NT2/D1 (cell line): ENCODE measurements at regions not wholly inside any gene's neighbourhood (a gene's known extent, or its start where the extent isn't known, plus 50 kb on each side); places are given as distances from the start of the nearest gene placed in this dataset.
A peak's percentile ranks its signal among the peaks of the same experiment; 100 is the strongest.
"Not testable (repeated sequence)": the region's sequence is repeated elsewhere in the genome, so short reads cannot be mapped to it uniquely, and the experiment has no call there.

Experiments used
- DNase-seq: peaks from one replicate; pipeline ENCODE4 v3.0.0-alpha.2; 2011; ENCODE audit warnings: low read depth, low spot score
- H3K27me3 ChIP-seq: 2 replicates; pipeline ENCODE4 v1.6.0; 2011; ENCODE audit warnings: mild to moderate bottlenecking; ENCODE audit not compliant: insufficient read length, insufficient read depth
- H3K36me3 ChIP-seq: 2 replicates; pipeline ENCODE4 v1.6.1; 2011; ENCODE audit warnings: mild to moderate bottlenecking, low read length, mixed read lengths; ENCODE audit not compliant: insufficient read depth, insufficient read length
- H3K4me1 ChIP-seq: 2 replicates; pipeline ENCODE4 v1.5.1; 2011; ENCODE audit not compliant: insufficient read depth, insufficient read length
- H3K4me3 ChIP-seq: 2 replicates; pipeline ENCODE4 v1.5.1; 2011; ENCODE audit warnings: low read depth; ENCODE audit not compliant: insufficient read length
- H3K9ac ChIP-seq: 2 replicates; pipeline ENCODE4 v1.6.0; 2011; ENCODE audit warnings: low read depth; ENCODE audit not compliant: insufficient read length
- H3K9me3 ChIP-seq: 2 replicates; pipeline ENCODE4 v1.5.1; 2011; ENCODE audit warnings: mild to moderate bottlenecking, low read length; ENCODE audit not compliant: insufficient read depth
- SUZ12 ChIP-seq: IDR thresholded peaks from 2 replicates; pipeline ENCODE4 v1.6.1; 2011; ENCODE audit not compliant: insufficient read length, insufficient read depth; ENCODE audit errors: extremely low read depth
- YY1 ChIP-seq: IDR thresholded peaks from 2 replicates; pipeline ENCODE4 v1.6.1; 2011; ENCODE audit not compliant: insufficient read length, insufficient read depth
- ZNF274 ChIP-seq: IDR thresholded peaks from 2 replicates; pipeline ENCODE4 v1.6.1; 2011; ENCODE audit warnings: mild to moderate bottlenecking, low read depth, low read length

DNA sequence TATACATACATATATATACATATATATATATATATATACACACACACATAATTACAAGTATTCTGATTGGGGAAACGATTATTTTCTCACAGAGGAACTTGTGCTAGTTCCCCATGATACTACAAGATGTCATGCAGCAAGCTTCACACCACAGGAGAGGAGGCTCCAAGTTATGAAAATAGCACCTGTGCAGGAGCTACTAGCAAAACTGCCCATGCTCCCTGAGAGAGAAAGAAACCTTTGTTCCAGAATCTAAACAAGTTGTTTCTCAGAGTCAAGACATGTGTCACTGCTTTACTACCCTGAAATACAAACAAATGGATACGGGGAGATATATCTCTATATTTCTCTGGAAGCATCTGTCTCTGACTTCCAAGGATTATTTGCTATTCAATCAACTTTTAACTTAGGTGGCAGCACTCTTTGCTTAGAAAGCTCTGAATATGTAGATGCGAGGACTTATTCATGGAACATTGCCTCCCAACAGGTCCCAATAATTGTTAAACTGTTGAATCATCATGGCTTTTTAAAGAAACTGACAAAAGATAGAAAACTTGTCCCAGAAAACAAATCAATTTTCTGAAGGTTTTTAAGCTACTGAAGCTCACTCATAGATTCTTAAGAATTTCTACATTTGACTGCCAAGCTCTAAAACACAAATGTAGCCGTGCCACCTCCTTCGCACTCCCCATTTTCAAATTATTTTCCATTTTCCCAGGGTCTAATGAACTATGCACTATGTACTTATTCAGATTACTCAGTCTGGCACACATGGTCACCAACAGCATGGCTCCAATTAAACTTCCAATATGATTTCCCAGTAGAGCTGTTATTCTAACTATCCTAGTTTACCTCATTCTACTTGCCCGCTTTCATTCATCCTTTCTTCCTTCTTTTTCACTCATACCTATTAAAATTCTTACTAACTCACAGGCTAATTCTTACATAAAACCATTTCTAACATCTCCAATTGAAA lies 929.1 kb downstream of the LTN1 start:
- no peak for TF ChIP-seq YY1
- no peak for TF ChIP-seq ZNF274
- TF ChIP-seq SUZ12, result no peak
- H3K9me3 ChIP-seq, result no peaks in the 10 kb centered on the region; the same call in 1 of the 2 replicates
- H3K36me3 ChIP-seq, result no peaks in the 10 kb centered on the region
- no peak overlapping the region for H3K9ac ChIP-seq
- H3K4me3 ChIP-seq, result no peak overlapping the region
- H3K4me1 ChIP-seq, result no peaks in the 10 kb centered on the region
- no peaks in the 10 kb centered on the region for H3K27me3 ChIP-seq
- DNase-seq, result no peak

DNA sequence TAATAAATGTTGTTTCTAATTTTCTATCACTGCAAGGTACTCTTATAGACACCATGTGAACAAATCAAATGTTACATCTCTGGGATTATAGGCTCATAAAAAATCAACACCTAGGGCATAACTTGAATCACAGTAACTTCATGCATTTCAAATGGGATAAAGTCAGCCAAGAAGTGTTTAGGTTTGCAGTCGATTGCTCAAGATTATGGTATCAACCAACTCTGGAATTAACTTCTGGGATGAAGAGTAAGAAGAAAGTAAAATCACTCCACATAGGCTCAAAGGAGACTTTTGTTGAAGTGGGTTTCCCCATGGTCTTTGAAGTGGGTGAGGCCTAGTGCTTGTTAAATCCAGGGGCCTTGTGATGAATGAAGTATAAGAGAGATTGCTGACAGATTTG lies 939.7 kb downstream of the LTN1 start:
- H3K9me3 ChIP-seq, H3K27me3 ChIP-seq, DNase-seq, H3K4me3 ChIP-seq, H3K36me3 ChIP-seq, H3K9ac ChIP-seq, H3K4me1 ChIP-seq: not testable (repeated sequence)

DNA sequence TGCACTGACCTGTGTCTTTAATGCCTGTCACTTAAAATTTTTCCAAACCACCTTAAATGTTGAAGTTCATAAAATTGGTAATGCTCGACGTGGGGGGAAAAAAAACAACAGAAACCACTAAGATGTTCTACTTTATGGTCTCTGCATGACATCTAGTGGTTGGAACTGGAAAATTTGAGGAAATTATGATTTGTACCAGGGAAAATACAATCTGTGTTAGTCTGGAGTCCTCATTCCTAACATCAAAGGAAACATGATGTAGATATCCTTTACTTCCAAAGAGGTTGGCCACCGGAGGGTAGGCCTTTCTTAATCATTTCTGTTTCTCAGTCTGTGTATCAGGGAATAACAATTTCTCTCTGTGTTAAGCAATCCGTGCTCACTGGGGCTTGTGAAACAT lies 941.0 kb downstream of the LTN1 start:
- H3K9me3 ChIP-seq, H3K36me3 ChIP-seq, H3K27me3 ChIP-seq, H3K4me3 ChIP-seq, H3K4me1 ChIP-seq, H3K9ac ChIP-seq: not testable (repeated sequence)
- DNase-seq, result peak; percentile 9

DNA sequence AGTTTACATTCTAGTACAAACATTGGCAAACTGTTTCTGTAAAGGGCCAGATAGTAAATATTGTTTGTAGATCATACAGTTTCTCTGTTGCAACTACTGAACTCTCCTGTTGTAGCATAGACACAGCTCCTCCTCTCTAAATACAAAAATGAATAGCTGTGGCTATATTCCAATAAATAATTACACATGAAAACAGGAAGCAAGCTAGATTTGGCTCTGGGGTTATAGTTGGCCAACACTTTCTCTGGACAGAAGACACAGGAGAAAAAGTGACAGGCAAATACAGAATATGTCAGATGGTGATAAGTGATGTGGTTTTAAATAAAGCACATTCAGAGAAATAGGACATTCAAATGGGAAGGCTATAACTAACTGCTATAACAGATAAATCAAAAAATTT lies 957.0 kb downstream of the LTN1 start:
- H3K36me3 ChIP-seq, H3K4me1 ChIP-seq, DNase-seq, H3K4me3 ChIP-seq, H3K9ac ChIP-seq, H3K27me3 ChIP-seq, H3K9me3 ChIP-seq: not testable (repeated sequence)

DNA sequence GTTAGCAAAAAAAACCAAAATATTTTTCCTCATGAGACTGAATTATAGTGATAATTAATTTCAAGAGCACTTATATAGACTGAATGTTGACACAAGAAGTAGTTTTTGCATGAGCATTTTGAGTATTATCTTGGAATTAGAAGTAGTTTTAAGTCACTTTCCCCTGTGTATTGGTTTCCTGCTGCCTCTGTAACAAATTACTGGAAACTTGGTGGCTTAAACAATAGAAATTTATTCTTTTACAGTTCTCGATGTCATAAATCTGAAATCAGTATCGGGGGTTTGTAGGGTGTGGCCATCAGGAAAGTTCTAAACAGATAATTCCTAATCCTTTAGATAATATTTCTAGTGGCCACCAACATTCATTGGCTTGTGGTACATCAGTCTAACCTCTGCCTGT lies 957.8 kb downstream of the LTN1 start:
- not testable (repeated sequence) for H3K9me3 ChIP-seq, H3K36me3 ChIP-seq, H3K4me1 ChIP-seq, H3K27me3 ChIP-seq, H3K4me3 ChIP-seq, H3K9ac ChIP-seq, DNase-seq

DNA sequence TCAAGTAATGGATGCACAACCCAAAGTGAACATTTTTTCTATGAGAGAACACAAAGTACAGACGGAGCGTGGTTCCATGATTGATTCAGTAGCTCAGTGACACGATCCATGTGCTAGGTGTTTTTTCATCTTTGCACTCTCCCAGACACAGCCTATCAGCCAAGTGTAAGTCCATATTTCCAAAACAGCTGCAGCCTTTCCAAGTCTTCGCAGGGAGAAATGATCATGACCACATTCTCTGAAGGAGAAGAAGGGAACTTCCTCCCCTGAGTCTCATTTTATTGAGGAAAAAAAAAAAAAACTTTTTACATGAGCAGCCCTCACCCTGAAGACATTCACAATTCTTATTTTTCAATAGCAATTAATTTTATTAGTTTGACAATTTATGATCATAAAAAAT lies 958.3 kb downstream of the LTN1 start:
- not testable (repeated sequence) for DNase-seq, H3K36me3 ChIP-seq, H3K4me3 ChIP-seq, H3K27me3 ChIP-seq, H3K9ac ChIP-seq, H3K4me1 ChIP-seq
- peaks cover 12% of the 10 kb centered on the region for H3K9me3 ChIP-seq

DNA sequence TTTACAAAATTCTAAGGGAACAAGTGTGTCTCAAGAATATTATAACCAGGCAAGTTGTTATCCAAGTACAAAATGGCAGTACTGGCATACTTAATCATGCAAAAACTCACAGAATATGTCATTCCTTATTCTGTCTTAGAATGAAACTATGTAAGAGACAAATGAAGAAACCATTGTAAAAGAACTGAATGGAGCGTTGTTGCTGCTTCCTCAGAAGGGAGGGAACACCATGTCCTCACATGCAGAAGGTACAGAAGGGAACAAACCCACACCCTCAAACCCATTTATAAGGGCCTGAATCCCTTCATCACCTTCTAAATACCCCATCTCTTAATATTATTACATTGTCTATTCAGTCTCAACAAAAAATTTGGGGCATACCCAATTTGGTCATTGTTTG lies 960.0 kb downstream of the LTN1 start:
- peaks cover 16% of the 10 kb centered on the region for H3K9me3 ChIP-seq
- not testable (repeated sequence) for DNase-seq, H3K9ac ChIP-seq

DNA sequence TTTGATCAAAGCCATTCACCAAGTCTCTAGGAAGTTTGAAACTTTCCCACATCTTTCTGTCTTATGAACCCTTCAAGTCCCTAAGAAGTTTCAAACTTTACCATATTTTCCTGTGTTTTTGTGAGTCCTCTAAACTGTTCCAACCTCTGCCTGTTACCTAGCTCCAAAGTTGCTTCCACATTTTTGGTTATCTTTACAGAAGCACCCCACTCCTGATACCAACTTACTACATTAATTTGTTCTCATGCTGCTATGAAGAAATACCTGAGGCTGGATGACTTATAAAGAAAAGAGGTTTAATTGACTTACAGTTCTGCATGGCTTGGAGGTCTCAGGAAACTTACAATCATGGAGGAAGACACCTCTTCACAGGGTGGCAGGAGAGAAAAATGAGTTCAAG lies 961.6 kb downstream of the LTN1 start:
- H3K4me1 ChIP-seq, H3K36me3 ChIP-seq, H3K27me3 ChIP-seq, H3K9ac ChIP-seq, H3K4me3 ChIP-seq, DNase-seq: not testable (repeated sequence)
- peaks cover 16% of the 10 kb centered on the region for H3K9me3 ChIP-seq

More for the DNA sequence above, 960.0 kb downstream of the LTN1 start:
- H3K36me3 ChIP-seq, H3K27me3 ChIP-seq, H3K4me3 ChIP-seq, H3K4me1 ChIP-seq: not testable (repeated sequence)
